SK-N-SH treated with all-trans-retinoic acid at 6 μM for 48 hours (cell line): ENCODE measurements at regions not wholly inside any gene's neighbourhood (a gene's known extent, or its start where the extent isn't known, plus 50 kb on each side); places are given as distances from the start of the nearest gene placed in this dataset.

Experiments used
- CREB5 ChIP-seq: fragments of 250-450 bp; sonication (Bioruptor Pico); IDR thresholded peaks from 2 replicates; pipeline ENCODE4 v1.5.1; 2020; ENCODE audit warnings: low read depth, mild to moderate bottlenecking, moderate library complexity
- RARB ChIP-seq: fragments of 250-450 bp; sonication (Bioruptor Pico); IDR thresholded peaks from 2 replicates; pipeline ENCODE4 v1.8.0; 2021; ENCODE audit warnings: mild to moderate bottlenecking, moderate library complexity

DNA sequence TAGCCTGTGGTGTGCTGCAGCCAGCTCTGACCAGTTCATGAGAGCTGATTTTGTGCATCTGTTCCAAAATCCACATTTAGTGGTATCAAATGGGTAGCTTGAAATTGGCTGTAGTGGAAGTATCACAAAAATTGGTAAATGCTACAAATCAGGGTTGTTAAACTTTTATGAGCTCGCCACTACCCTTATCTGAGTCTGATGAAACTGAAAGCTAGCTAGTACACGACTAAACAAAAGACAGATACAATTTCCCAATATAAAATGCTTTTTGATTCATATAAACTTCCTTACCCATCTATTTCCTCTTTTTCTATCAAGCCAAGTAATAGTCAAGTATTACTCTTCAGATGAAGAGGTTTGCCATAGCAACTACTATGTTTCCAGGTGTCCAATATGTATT is 392.0 kb downstream of the TMEM161B start:
- TF ChIP-seq RARB (CRISPR knock-in tag) = no peak
- no peak for TF ChIP-seq CREB5
